HG02678 (cell line): ENCODE measurements at regions not wholly inside any gene's neighbourhood (a gene's known extent, or its start where the extent isn't known, plus 50 kb on each side); places are given as distances from the start of the nearest gene placed in this dataset.

Experiments used
- ATAC-seq: cut with Tn5 transposase; IDR thresholded peaks from one replicate; pipeline ENCODE4 v1.9.1; 2021; ENCODE audit warnings: mild to moderate bottlenecking, moderate library complexity; ENCODE audit not compliant: unreplicated experiment

- ATAC-seq, result no peak
Measured at GRCh38 chr6:76451926-76452709, 379.7 kb upstream of the IMPG1 start.

- no peak for ATAC-seq
Measured at GRCh38 chr6:76448109-76448508, 375.6 kb upstream of the IMPG1 start.

DNA sequence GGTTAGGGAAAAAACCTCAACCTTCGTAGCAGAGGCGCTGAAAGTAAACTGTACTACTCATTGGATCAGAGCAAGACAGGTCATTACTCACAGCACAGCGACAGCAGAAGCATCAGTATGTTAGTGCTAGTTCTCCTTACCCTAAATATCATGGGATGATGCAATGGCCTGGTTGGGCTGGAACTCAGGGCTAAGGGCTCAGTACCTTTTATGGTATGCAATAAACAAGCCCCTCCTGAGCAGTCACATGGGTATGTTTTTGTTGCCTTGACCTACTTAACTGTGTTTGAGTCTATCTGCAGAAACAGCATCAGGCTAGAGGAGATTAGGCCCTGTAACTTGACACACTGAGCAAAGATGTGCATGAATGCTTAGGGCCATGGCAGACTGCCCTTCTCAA, 369.4 kb upstream of the IMPG1 start:
- no peak for ATAC-seq

- ATAC-seq, result no peak
Measured at GRCh38 chr6:76439811-76440210, 367.3 kb upstream of the IMPG1 start.

- ATAC-seq, result no peak
Measured at GRCh38 chr6:76438768-76439167, 366.3 kb upstream of the IMPG1 start.

DNA sequence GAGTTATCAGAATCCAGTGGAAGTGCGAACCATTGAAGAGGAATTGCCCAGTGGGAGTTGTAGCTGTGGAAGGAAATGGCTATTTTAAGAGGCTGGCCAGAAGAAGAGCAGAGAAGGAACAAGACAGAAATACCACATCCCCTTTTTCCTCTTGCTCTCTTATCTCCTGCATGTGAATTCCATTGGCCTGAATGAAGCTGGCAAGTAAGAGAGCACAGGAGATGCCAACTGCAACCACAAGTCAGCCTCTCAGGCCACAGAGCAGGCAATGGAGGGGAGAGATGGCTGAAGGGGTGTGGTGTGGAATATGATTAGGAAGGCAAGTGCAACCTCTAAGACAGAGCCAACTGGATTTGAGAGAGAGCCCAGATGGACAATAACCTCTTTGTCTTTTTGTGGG, 362.7 kb upstream of the IMPG1 start:
- no peak for ATAC-seq

DNA sequence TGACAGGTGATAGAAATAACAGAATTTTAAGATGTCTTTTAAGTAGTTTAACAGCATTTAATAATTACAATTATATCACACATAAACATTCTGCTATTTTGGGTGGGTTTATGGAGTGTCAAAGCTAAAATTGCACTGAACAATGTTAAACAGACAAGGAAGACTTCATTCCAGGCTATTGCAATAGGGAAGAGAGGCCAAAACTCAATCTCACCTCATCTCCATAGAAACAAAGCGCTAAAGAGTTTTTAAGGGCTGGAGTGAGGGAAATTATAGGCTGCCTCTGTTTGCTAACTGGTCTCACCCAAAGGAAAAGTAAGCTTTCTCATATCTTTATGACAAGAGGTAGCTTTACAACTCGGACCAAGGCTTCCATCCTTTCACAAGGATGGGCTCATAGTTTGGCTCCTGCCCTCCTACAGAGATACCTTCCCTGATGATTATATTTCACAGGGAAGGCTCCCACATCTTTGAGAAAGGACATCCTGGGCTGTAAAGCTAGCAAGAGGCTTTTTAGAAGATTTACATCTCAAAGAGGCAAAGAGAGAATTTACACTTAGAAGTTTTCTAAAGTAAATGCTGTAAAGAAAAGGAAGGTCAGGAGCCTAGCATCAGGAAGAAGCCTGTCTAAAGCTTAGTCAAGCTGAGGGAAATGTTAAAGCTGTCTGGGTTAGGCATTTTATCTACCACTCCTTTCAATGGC, 350.2 kb upstream of the IMPG1 start:
- no peak for ATAC-seq

DNA sequence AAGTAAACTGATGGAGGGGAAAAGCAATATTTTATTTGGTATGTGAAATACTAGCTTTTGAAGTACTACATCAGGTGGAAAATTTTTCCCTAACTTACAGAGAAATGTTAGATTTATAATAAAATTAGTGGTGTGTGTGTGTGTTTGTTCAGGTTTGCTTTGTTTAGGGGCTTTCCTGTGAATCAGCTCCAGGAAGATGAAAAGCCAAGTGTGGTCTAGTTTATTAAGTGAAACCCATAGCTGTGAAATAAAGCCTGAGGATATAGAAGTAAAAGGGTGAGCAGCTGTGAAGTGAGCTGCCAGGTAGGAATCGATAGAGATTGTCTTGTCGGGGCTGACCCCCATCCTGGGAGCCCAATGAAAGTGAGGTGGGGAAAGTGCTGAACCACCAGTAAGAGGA, 347.6 kb upstream of the IMPG1 start:
- no peak for ATAC-seq

DNA sequence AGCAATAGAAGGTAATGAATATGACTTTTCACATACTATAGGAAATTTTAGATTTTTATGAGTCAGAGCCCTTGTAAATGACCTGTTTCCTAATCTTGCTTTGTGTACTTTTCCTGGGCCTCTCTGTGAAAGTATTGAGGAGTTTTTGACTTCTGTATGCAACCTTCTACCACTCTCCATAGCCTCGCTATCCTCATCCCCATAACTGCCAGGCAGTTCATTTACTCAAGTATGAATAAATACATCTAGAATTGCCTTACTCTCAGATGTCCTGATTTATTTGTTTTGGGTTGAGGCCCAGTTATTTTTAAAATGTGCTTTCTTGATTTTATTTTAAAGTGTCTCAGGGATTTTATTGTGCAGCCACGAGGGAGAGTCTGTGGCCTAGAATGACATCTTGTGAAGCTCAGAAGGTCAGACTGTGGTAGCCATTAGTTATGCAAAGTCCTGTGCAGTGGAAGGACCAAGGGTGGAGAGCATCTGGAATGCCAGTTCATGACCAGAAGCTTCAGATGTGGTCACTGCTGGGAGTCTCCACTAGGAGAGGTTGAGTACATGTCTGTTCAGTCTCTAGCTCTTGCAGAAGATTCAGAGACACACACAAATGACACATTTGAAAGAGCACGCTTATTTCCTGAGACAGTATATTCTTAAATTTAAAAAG, 346.2 kb upstream of the IMPG1 start:
- ATAC-seq, result no peak

DNA sequence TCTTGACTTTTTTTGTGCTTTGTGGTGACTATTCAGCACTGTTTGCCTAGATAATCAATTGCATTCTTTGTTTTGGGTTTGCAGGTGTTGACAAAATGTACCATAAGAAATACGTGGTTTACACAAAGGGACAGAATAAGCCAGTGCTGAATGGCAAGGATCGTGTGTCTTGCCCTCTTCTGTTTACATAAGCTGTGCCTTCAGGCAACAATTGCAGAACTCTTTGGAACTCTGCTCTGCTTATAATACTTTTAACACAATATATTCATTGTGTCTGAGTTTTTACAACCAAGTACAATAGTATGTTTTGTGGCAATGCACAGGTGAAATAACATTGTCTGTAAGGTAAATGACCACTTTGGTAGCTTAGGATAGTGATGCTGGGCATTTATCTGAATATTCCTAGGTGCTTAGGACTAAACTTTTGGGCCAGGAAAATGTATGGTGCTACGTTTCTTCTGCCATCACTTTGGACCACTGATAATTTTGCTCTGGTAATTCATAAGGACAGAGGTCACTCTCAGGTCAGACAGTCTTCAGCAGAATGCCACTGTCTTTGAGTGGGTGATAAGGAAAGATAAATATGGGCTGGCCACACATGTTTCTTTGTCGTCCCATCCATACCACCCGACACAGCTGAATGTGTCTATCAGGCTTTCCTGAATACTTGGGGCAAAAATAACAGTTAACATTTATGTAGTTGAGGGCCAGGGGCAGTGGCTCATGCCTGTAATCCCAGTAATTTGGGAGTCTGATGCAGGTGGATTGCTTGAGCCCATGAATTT, 344.6 kb upstream of the IMPG1 start:
- no peak for ATAC-seq

GRCh38 chr6:76403064-76403463, 330.6 kb upstream of the IMPG1 start:
- no peak for ATAC-seq

GRCh38 chr6:76397966-76398365, 325.5 kb upstream of the IMPG1 start:
- ATAC-seq, result no peak

GRCh38 chr6:76382201-76382600, 309.7 kb upstream of the IMPG1 start:
- ATAC-seq, result no peak

GRCh38 chr6:76381612-76382011, 309.1 kb upstream of the IMPG1 start:
- ATAC-seq, result no peak

GRCh38 chr6:76351275-76351674, 278.8 kb upstream of the IMPG1 start:
- no peak for ATAC-seq

- no peak for ATAC-seq
Measured at GRCh38 chr6:76347539-76347938, 275.1 kb upstream of the IMPG1 start.

DNA sequence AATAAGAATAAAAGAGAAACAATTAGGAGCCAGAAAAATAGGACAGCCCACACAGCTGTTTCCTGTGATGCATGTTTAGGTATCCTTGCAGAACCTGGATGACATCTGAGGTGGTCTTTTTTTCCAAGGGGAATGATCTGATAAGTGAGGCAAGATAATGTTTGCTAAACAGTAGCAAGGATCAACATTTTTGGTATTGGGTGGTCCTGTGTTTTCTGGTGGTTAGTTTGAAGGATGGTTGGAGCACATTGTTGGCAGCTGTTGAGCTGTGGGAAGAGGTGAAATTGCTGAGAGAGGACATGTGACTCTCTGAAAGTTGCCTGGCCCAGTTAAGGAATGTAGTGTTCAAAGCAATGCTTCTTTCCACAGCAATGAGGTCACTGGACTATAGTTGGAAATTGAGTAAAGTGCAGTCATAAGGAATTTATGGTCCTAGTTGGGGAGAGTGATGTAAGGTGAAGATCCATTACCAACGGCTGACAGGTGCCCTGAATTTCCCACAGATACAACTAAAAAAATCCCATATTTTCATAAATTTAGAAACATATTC, 270.2 kb upstream of the IMPG1 start:
- ATAC-seq, result no peak

GRCh38 chr6:76330031-76330430, 257.6 kb upstream of the IMPG1 start:
- ATAC-seq, result no peak

DNA sequence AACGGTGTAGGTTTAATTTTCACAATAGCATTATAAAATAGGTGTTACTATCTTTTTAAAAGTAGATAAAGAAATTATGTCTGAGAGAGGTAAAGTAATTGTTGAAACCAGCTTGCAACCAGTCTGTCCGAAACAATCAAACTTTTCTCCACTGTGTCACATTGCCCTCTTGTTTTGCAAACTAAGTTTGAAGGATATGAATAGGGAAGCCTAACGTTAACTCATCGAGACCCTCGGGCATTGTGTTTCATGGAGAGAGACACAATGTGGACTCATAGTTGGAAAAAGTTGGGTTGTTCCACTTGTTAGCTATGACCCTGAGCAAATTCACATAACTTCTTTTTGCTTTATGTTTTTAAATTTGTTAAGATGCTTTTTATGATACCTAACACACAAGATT, 254.4 kb upstream of the IMPG1 start:
- ATAC-seq, result no peak
